Nephron (organoid): ENCODE measurements at regions not wholly inside any gene's neighbourhood (a gene's known extent, or its start where the extent isn't known, plus 50 kb on each side); places are given as distances from the start of the nearest gene placed in this dataset.

Experiments used
- H3K27ac Mint-ChIP-seq, 3 experiments: 2 replicates each; pipeline ENCODE4 v1.8.0; 2020; ENCODE audit warnings: mixed read lengths in 3 of 3, mild to moderate bottlenecking in 2 of 3, moderate library complexity in 1 of 3
- H3K27me3 Mint-ChIP-seq: 2 replicates; pipeline ENCODE4 v1.8.0; 2021; ENCODE audit warnings: low read depth, mild to moderate bottlenecking, moderate library complexity, mixed read lengths
- H3K36me3 Mint-ChIP-seq: 2 replicates; pipeline ENCODE4 v1.8.0; 2020; ENCODE audit warnings: low read depth, mixed read lengths
- H3K4me1 Mint-ChIP-seq: 2 replicates; pipeline ENCODE4 v1.8.0; 2020; ENCODE audit warnings: mixed read lengths
- H3K4me3 Mint-ChIP-seq, 3 experiments: 2 replicates each; pipeline ENCODE4 v1.8.0; 2020; ENCODE audit warnings: mild to moderate bottlenecking in 3 of 3, mixed read lengths in 3 of 3, moderate library complexity in 2 of 3
- H3K9me3 Mint-ChIP-seq: 2 replicates; pipeline ENCODE4 v1.8.0; 2020; ENCODE audit warnings: mixed read lengths
- TF ChIP-seq, protein P1 (sequence below), 3 experiments: fragments of 200-600 bp; sonication (generic); IDR thresholded peaks; one replicate each; pipeline ENCODE4 v1.5.0; 2021; ENCODE audit warnings: antibody characterized with exemption in 3 of 3; ENCODE audit not compliant: unreplicated experiment in 3 of 3

DNA sequence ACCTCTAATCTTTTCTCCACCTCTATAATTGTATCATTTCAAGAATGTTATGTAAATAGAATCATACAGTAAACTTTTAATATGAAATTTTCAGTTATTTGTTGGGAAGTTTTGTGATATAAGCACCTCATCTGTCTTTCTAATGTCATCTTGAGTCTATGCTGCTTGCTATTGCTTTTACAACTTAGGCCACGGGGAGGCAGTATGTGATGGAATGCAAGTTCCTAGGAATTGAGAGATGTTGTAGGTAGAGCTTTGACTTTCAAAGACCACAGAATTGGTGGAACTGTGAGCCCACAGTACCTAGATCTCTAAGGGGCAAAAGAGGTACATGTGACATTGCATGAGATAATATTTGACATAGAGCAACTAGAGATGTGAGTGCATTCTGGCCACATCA, 328.3 kb downstream of the MFSD1 start:
- Mint-ChIP-seq H3K27ac (no peak overlapping the region), H3K4me1 (no peaks in the 10 kb centered on the region)
- TF ChIP-seq, protein P1, sequence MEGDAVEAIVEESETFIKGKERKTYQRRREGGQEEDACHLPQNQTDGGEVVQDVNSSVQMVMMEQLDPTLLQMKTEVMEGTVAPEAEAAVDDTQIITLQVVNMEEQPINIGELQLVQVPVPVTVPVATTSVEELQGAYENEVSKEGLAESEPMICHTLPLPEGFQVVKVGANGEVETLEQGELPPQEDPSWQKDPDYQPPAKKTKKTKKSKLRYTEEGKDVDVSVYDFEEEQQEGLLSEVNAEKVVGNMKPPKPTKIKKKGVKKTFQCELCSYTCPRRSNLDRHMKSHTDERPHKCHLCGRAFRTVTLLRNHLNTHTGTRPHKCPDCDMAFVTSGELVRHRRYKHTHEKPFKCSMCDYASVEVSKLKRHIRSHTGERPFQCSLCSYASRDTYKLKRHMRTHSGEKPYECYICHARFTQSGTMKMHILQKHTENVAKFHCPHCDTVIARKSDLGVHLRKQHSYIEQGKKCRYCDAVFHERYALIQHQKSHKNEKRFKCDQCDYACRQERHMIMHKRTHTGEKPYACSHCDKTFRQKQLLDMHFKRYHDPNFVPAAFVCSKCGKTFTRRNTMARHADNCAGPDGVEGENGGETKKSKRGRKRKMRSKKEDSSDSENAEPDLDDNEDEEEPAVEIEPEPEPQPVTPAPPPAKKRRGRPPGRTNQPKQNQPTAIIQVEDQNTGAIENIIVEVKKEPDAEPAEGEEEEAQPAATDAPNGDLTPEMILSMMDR (IDR thresholded peaks at IDR 0.05; ENCODE audit: unreplicated experiment in 3 of 3) = no peak

DNA sequence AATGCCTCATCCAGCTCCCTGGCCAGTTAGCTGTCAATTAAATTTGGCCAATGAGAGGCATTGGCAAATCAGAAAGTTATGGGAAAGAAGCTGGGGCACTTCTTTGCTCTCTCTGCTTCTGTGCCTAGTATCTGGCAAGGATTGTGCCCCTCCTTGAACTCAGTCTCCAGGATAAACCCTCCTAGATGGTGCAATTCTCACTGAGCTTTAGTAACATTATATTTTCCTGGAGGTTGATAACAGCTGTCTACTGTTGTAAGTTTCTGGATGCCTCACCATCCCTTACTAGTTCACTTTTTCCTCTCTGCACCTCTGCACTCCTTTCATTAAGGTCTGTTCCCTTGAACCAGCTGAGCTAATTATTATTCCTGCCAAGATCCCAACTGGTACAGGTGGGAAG, 329.5 kb downstream of the MFSD1 start:
- H3K9me3 Mint-ChIP-seq = no peaks in the 10 kb centered on the region
- no peak overlapping the region for H3K27ac Mint-ChIP-seq
- H3K4me3 Mint-ChIP-seq = no peak overlapping the region
- peaks cover 4% of the 10 kb centered on the region for H3K27me3 Mint-ChIP-seq
- no peaks in the 10 kb centered on the region for H3K4me1 Mint-ChIP-seq
- TF ChIP-seq, protein P1 (IDR thresholded peaks at IDR 0.05; ENCODE audit: unreplicated experiment in 3 of 3) = no peak
- no peaks in the 10 kb centered on the region for H3K36me3 Mint-ChIP-seq

More for the DNA sequence above, 328.3 kb downstream of the MFSD1 start:
- Mint-ChIP-seq H3K4me3 (no peak overlapping the region), H3K9me3 (no peaks in the 10 kb centered on the region), H3K27me3 (peaks cover 4% of the 10 kb centered on the region), H3K36me3 (no peaks in the 10 kb centered on the region)

DNA sequence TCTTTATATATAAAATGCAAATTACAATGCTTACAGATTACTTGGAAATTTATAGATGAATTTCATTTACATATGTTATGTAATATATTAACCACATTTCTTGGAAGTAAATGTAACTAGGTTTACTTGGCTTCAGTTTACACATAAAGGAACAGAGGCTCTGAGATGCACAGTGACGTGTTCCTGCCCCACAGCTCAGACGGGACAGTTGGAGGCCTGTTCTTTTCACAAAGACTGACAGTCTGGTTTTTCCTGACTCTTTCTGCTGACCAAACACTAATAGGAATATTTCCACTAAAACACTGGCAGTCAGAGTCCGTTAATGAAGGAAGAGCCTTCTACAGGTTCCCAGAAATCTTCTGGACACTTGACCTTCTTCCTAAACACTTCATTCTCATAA, 336.1 kb downstream of the MFSD1 start:
- no peak overlapping the region for H3K4me3 Mint-ChIP-seq
- H3K4me1 Mint-ChIP-seq = no peaks in the 10 kb centered on the region

DNA sequence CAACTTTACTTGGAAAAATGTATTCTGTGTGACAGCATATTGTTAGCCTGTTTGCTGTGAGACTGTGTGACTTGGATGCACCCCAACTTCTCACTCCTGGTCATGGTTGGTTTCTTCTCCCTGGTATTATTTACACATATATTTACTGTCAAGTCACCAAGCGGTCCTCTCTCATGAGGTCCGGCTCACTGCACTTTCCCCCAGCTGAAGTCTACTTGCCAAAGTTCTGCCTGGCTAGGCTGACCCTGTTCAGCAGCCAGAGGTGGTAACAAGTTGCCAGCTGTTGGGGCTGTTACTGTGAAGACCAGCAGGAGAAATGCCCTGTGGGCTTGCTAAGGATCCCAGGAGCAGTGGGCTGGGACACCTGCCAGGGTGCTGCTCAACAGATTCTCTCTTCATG, 337.5 kb downstream of the MFSD1 start:
- Mint-ChIP-seq H3K27me3 (no peaks in the 10 kb centered on the region), H3K27ac (no peak overlapping the region), H3K36me3 (no peaks in the 10 kb centered on the region), H3K4me3 (no peak overlapping the region), H3K9me3 (no peaks in the 10 kb centered on the region), H3K4me1 (no peaks in the 10 kb centered on the region)
- TF ChIP-seq, protein P1 (IDR thresholded peaks at IDR 0.05; ENCODE audit: unreplicated experiment in 3 of 3) = no peak

More for the DNA sequence above, 336.1 kb downstream of the MFSD1 start:
- TF ChIP-seq, protein P1 (IDR thresholded peaks at IDR 0.05; ENCODE audit: unreplicated experiment in 3 of 3) = no peak
- Mint-ChIP-seq H3K27ac (no peak overlapping the region), H3K9me3 (no peaks in the 10 kb centered on the region), H3K27me3 (no peaks in the 10 kb centered on the region), H3K36me3 (no peaks in the 10 kb centered on the region)

DNA sequence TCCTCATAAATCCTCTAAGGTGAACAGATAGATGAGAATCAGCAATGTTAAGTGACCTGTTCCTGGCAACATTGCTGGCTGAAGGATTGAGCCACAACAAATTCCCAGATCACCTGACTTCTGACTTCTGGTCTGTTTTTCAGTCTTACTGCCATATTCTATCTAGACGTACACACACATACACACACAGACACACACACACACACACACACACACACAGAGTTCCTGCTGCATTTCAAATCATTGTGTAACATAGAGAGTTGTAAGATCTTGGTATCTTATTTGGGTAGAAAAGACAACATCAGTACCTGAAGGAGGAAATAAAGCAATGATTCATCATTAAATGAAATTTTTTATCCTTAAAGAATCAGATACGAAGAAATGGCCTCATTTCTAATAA, 342.6 kb downstream of the MFSD1 start:
- TF ChIP-seq, protein P1 (IDR thresholded peaks at IDR 0.05; ENCODE audit: unreplicated experiment in 3 of 3) = no peak
- H3K9me3 Mint-ChIP-seq = no peaks in the 10 kb centered on the region
- no peak overlapping the region for H3K4me3 Mint-ChIP-seq
- no peak overlapping the region for H3K27ac Mint-ChIP-seq
- H3K27me3 Mint-ChIP-seq = no peaks in the 10 kb centered on the region
- H3K4me1 Mint-ChIP-seq = no peaks in the 10 kb centered on the region
- no peaks in the 10 kb centered on the region for H3K36me3 Mint-ChIP-seq

DNA sequence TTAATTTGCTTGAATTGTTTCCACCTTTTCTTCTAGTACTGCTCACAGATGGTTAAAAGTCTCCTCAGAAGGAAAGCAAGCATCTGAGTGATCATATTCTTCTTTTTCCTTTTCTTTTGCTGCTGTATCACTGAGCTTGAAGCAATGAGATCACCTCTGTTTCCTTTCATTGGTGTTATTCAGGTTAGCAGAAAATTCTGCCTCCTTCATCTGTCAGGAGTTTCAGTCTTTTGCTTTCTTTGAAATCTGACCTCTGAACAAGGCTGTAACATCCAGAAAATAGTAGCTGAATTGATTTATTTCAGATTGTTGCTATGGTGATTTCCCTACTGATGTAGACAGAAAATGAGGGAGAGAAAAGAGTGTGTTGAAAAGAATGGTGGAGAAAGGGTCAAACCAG, 343.0 kb downstream of the MFSD1 start:
- no peak overlapping the region for H3K4me3 Mint-ChIP-seq
- TF ChIP-seq, protein P1 (IDR thresholded peaks at IDR 0.05; ENCODE audit: unreplicated experiment in 3 of 3) = no peak
- H3K36me3 Mint-ChIP-seq = no peaks in the 10 kb centered on the region
- H3K4me1 Mint-ChIP-seq = no peaks in the 10 kb centered on the region
- H3K27ac Mint-ChIP-seq = no peak overlapping the region
- no peaks in the 10 kb centered on the region for H3K27me3 Mint-ChIP-seq
- no peaks in the 10 kb centered on the region for H3K9me3 Mint-ChIP-seq
